GM21723 (cell line): ENCODE measurements at regions not wholly inside any gene's neighbourhood (a gene's known extent, or its start where the extent isn't known, plus 50 kb on each side); places are given as distances from the start of the nearest gene placed in this dataset.
"Not testable (repeated sequence)": the region's sequence is repeated elsewhere in the genome, so short reads cannot be mapped to it uniquely, and the experiment has no call there.

Source experiments
- ATAC-seq: cut with Tn5 transposase; IDR thresholded peaks from one replicate; pipeline ENCODE4 v1.9.1; 2021; ENCODE audit warnings: mild to moderate bottlenecking, moderate library complexity; ENCODE audit not compliant: unreplicated experiment

DNA sequence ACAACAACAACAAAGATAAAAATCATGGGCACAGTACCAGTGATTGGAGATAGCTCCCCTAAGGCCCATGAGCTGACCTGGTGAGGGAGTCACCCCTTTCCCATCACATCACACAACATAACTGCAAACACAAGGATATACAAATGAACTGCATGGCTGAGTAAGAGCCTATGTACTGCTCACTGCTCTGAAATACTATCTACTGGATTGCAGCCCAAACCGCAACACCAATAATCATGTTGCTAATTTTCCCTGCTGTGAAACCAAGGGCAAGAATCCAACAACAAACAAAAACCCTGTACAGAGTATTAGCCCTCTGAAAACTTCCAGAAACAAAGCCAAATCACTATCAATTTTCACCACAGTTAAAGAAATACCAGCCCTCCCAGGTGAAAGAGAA lies 1893.2 kb downstream of the PCDH9 start:
- ATAC-seq, result no peak

DNA sequence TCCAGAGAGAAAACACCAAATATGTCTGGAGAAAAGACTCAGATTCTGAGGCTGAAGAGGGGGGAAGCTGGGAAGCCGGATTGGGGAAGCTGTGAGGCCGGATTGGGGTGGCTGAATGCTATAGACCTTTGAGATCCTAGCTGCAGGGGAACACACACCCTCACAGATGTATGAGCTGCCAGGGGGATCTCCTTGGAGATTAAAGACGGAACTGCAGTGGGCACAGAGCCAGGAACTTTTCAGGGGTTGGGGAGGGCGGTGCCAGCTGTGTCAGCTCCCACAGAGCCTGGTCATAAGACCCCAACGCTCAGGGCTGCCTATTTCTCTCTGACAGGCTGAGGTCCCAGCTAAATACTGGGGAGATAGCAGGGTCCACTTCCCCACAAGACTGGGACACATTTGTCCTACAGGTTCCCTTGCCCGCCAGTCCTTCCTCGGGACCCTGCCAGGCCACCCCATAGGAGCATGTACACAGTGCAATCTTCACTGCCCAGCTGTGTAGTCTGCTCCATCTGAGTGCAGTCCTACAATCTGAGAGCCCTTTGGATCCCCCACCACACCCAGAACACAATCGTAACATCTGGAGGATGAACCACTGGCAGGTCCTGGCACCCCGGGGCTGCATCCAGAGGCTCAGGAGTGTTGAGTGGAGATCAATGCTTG lies 1893.9 kb downstream of the PCDH9 start:
- no peak for ATAC-seq

DNA sequence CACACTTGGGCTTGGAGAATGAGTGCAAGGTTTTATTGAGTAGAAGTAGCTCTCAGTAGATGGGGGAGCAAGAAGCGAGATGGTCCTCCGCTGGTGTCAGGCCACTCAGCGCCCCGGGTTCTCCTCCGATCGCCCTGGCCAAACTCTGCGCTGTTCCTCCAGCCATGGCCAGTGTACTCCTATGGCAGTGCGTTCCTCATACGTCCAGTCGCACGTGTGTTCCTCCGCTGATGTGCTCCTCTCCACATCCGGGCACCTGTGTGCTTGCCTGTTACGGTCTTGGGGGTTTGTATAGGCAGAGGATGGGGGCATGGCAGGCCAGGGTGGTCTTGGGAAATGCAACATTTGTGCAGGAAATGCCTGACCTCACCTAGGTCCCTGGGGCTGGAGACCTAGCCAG lies 1899.4 kb downstream of the PCDH9 start:
- no peak for ATAC-seq

- no peak for ATAC-seq
Observed at GRCh38 chr13:65330287-65330686, 1899.8 kb downstream of the PCDH9 start.

- not testable (repeated sequence) for ATAC-seq
Observed at GRCh38 chr13:65323192-65323591, 1906.9 kb downstream of the PCDH9 start.

GRCh38 chr13:65321423-65321822 lies 1908.7 kb downstream of the PCDH9 start:
- not testable (repeated sequence) for ATAC-seq

DNA sequence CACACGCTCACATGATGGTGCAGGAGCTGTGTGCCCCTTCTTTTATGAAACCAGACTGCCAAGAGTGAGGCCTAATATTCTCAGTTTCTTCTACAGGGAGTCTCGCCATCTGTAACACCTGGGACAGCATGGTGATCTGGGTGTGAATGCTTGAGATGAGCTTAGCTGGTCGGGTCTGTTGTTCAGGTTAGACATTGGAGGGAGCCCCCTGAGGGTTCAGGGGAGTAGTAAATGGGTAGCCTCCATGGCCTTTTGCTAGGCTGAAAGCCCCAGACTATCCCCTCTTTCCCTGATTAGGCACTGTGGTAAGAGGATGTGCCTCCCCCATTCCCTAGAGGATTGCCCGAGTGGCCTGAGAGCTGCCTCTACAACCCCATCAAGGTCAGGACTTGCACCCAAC lies 1916.1 kb downstream of the PCDH9 start:
- ATAC-seq, result no peak

DNA sequence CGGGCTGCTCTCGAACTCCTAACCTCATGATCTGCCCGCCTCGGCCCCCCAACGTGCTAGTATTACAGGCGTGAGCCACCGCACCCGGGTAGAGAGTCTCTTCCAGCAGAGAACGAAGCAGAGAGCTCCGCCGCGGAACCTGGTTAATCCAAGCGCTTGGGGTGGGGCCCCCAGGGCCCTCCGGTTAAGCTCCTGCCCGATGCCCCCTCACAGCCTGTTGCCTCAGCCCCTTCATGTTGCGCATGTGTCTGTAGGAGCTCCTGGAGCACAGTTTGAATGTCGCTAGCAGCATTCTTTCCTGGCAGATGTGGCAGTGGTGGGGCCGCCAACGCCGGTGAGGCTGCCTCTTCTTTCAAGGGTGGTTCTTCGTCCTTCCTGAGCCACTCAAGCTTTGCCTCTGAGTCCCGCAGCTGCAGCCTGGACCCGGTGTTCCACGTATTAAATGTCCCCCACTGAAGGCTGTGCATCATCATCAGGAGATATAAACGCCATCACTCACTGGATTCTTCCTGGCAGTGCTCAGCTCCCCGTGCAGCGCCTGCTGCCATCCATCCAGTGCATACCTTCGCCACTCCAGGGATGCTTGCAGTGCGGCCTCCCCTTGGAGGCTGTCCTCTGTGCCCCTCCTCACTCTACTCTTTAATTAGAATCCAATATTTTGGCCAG lies 1919.3 kb downstream of the PCDH9 start:
- ATAC-seq, result no peak

GRCh38 chr13:65309906-65310305 lies 1920.2 kb downstream of the PCDH9 start:
- ATAC-seq, result no peak

DNA sequence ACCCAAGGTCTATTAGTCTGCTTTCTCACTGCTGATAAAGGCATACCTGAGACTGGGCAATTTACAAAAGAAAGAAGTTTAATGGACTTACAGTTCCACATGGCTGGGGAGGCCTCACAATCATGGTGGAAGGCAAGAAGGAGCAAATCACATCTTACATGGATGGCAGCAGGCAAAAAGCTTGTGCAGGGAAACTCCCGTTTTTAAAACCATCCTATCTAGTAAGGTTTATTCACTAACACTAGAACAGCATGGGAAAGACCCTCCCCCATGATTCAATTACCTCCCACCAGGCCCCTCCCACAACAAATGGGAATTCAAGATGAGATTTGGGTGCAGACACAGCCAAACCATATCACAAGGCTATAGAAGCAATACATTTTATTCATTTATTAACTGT lies 1921.4 kb downstream of the PCDH9 start:
- ATAC-seq, result not testable (repeated sequence)

DNA sequence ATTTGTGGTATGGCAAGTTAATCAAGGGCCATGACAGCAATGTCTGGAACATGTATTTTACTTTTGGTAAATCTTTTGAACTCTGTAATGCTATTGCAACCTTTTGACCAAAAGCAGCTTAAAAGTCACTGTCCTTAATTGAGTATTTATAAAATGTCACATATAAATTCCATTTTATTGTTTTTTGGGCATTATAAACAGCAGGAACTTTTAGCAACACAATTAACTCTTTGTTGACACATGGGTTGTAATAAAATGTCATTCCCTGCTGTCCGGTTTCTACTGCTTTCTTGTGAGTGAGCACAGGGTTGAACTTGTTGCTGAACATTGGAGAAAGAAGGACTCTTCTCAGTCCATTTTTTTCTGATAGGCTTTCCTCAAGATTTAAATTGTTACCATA lies 1923.1 kb downstream of the PCDH9 start:
- no peak for ATAC-seq

DNA sequence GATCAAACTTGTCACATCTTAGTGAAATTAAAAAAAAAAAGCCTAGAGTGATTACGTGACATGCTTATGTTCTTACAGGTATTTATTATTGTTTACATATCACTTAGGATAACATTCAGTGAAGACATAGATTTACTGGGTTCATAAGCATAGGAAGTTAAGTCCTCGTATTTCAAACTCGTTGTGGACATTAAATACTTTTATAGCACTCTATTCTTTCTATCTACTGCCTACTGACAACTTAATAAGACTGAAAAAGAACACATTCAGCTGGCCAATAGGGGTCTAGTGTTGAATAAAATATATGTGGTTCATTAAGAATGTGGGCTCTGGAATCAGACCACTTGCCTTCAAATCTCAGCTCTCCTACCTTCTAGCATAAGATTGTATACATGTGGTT lies 1927.4 kb downstream of the PCDH9 start:
- no peak for ATAC-seq

GRCh38 chr13:65301506-65301905 lies 1928.6 kb downstream of the PCDH9 start:
- no peak for ATAC-seq

GRCh38 chr13:65300220-65300619 lies 1929.9 kb downstream of the PCDH9 start:
- ATAC-seq, result no peak

GRCh38 chr13:65293530-65294198 lies 1936.5 kb downstream of the PCDH9 start:
- ATAC-seq, result no peak

DNA sequence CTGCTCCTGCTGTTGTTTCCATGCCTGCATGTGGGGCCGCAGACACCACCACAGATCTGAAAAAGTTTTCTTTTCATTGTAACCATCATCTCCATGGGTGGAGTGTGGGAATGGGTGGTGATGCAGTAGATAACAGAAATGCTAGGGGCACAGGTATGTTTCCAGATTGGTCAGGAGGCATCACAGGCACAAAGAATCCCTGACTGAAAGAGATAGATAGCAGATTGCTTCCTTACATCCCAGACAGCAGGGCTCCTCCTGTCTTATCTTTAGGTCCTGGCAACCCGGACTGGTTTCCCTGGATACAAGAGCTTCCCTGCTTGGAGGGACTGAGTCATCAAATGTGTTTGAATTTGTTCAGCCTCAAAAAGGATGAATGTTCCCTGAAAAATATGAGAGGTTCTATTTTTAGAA lies 1937.6 kb downstream of the PCDH9 start:
- ATAC-seq, result no peak

DNA sequence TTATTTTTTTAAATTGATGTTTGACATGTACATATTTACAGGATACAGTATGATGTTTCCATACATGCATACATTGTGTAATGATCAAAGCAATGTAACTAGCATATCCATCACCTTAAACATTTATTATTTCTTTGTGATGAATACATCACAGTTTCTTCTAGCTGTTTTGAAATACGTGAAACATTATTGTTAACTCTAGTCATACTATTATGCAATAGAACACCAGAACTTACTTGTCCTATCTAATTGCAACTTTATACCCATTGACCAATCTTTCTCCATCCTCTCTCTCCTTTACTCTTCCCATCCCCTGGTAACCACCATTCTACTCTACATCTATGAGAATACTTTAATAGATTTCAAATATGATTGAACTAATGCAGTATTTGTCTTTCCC lies 1942.7 kb downstream of the PCDH9 start:
- no peak for ATAC-seq

GRCh38 chr13:65275838-65276630 lies 1954.1 kb downstream of the PCDH9 start:
- no peak for ATAC-seq

DNA sequence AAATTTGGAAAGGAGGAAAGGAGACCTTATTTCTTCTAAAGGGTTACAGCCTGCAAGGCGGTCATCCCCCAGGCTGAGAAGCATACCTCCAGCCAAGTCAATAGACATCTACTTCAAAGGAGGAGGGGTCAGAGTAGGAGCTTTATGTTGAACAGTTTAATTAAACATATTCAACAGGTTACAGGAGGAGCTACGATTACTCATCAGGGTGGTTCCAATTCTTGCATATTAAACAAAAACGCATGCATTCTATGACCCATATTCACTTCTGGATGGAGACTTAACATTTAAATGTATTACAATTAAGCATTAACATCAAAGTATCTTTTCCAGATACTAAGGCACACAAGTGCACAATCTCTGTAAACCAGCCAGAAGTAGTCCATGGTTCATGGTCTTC lies 1955.0 kb downstream of the PCDH9 start:
- no peak for ATAC-seq

GRCh38 chr13:65273811-65274420 lies 1956.2 kb downstream of the PCDH9 start:
- not testable (repeated sequence) for ATAC-seq

- no peak for ATAC-seq
Observed at GRCh38 chr13:65268009-65268408, 1962.1 kb downstream of the PCDH9 start.
